Renal cortical epithelial cell (primary cell): ENCODE measurements at regions not wholly inside any gene's neighbourhood (a gene's known extent, or its start where the extent isn't known, plus 50 kb on each side); places are given as distances from the start of the nearest gene placed in this dataset.
"Not testable (repeated sequence)": the region's sequence is repeated elsewhere in the genome, so short reads cannot be mapped to it uniquely, and the experiment has no call there.

Experiments used
- DNase-seq: peaks from one replicate; pipeline ENCODE4 v3.0.0-alpha.2; 2011; ENCODE audit warnings: low read depth

DNA sequence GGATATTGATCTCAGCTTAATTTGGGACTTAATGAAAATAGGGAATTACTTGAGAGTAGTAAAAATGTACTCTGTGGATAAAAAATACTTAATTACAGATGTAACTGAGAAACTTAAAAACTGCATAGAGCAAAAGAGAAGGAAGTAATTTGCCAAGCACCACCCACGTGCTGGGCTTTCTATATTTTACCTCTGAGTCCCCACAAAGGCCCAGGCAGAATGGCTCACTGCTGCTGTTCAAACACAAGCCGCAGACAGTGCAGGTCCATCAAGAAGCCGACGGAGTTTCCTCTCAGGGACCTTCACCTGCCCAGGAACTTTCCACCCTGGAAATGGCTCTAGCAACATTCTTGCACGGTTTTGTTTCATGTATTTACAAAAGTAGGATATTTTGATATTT, 77.2 kb upstream of the TRPM1 start:
- no peak for DNase-seq

DNA sequence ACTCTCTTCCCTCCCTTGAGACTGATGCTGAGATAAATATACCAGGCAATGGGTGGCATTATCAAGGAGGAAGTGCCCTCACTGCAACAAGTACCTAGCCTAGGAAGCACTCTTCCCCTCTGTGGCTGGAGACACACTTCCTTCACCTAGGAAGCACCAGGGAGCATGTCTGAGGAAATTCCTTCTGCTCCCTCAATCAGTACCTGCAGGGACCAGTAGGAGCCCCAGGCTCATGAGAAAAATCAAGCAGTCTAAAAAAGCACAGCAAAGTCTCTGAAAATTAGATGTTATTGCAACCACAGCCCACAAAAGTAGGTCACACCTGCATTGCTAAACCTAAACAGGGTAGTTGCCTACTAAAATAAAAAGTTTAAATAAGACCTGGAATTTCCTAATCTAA, 78.2 kb upstream of the TRPM1 start:
- no peak for DNase-seq

DNA sequence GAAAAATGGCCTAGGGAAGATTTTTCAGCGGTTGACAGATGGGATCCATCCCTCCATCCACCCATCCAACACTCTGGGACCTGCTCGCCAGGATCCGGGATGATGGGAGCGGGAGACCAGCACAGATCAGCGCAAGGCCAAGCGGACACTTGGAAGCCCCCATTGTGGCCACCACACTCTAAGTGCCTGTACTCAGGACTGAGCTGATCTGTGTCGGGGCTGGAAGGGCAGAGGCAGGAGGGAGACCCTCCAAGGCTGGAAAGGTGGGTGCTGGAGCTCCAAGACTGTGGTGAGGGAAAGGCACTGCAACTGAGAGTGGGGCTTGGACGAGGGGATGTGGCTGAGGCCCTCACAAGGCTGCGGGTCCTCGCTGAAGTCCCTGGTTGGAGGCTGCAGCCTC, 91.8 kb upstream of the TRPM1 start:
- no peak for DNase-seq

DNA sequence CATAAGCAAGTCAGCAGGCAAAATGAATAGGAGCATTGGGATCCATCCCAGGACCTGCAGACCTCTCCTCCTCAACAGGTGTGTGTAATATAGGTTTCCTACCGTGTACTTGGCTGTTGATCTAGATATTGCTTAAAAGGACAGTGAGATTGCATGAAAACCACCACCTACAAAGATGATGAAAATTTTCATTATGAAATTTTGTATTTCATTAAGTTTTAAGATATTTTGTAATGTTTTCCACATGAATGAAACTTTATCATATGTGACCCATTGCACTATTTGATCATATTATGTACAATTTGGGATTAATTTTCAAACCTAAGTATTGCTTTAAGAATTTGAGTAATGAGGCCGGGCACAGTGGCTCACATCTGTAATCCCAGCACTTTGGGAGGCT, 94.3 kb upstream of the TRPM1 start:
- DNase-seq = no peak

DNA sequence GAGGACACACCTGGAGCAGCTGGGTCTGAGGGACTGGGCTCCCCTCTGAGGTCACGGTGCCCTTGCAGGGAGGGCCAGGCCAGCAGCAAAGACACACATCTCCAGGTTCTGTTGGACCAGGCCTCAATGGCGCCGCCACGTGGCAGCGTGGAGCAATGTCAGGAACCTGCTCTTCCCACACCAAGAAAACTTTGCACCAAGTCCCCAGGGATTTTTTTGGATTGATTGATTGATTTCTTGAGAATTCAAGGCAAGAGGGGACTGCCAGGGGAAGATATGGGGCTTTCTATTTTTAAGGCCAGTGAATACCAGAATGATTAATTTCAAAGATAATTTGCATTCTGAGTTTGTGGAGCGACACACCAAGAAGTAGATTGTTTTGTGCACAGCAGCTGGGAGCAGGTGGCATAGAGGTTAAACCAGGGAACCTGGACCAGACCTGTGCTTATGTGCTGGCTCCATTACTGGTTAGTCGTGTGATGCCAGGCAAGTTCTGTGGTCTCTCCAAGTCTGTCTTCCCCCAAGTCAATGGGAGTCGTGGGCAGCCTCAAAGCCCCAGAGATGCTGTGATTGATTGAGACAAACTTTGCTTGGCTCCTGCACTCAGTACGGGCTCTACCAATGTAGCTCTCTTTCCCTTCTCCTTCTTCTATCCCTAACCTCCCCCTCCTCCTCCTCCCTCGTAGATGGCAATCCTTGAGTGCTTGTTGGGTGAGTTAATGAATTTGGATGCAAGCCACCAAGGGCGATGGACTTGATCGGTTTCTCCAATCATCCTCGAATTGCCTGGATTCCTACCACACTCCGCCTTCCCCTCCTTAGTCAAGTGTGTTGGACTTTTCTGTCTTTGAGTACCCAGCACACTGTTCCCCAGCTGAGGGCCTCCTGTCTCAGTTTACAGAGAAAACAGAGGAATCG, 96.2 kb upstream of the TRPM1 start:
- DNase-seq = peak; percentile 59

DNA sequence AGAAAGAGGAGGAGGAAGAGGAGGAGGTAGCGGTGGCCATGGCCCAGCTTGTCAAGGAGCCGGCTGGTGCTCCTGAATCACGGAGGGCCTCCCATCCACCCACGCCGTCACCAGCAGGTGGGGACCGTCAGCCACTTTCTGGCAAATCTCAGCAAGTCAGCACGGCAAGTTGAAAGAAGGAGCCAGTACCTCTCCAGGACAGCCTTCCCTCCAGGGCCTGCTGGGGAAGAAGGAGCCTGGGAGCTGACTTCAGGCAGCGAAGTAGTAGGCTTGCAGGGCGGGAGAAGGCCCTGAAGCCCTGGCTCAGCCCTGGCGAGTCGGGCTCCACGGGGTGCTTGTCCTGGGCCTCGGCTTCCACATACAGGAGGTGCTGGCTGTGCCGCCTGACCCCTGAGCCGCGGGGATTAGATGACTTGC, 99.2 kb upstream of the TRPM1 start:
- peak; percentile 63 for DNase-seq

DNA sequence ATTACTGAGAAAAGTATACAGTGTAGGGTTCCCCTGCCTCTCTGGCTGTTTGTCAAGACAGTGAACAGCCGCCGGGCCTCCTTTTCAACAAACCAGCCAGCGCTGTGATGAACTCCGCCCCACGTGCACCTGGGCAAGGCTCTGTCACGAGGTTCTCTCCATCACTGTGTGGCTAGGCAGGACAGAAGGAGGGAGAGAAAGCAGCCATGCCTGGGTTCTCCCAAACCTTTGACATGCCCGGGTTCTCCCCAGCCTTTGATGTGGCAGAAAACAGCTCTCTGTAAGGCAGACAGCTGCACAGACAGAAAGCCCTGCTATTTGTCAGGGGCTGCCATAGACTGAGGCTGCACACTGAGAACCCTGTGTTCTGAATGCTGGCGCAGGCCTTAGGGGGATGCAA, 101.4 kb upstream of the TRPM1 start:
- DNase-seq = no peak

DNA sequence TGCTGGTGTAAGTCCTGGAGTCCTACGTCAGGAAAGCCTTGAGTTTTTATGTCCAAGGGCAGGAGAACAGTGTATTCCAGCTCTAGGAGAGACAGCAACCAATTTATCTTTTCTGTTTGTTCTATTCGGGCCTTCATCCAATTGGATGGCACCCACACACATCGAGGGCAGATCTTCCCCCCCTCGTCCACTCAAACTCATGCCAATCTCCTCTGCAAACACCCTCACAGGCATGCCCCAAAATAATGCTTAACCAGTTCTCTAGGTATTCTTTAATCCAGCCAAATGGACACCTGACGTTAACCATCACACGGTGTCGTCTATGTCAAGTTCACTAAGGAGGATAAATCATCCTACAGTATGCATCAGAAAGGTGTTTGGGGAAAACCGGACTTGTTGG, 102.5 kb upstream of the TRPM1 start:
- DNase-seq = no peak

DNA sequence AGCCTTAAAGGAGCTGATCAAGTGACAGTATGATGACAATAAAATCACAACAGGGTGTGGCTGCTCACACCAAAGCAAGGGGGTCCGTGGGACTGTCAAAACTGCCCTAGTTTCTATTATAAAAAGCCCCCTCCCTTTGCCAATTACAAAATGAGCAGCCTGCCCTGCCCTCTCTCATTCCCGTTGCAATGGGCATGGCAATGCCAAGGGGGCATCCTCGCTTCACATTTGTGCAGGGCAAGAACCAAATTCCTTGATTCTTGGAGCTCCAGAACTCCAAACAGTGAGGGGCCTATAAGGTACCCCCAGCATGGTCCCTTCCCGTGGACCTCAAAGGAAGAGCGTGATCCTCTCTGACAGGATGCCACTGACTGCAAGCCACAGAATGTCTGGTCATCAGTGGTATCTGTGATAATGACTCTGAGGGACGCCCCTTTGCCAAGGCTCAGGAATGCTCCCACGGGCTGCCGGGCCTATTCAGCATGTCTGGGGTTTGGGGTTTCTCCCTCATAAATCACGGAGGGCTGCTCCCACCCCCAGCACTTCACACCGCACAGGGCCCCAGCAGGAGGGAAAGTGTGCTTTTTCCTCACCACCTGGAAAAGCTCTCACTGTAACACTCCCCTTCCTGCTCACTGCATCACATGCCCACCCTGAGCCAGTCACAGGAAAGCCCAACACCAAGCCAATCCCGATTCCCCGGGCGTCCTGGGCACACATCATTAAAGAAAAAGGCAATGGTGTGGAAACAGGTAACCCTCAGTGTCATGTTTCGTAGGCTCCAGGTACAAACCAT, 105.1 kb upstream of the TRPM1 start:
- no peak for DNase-seq

DNA sequence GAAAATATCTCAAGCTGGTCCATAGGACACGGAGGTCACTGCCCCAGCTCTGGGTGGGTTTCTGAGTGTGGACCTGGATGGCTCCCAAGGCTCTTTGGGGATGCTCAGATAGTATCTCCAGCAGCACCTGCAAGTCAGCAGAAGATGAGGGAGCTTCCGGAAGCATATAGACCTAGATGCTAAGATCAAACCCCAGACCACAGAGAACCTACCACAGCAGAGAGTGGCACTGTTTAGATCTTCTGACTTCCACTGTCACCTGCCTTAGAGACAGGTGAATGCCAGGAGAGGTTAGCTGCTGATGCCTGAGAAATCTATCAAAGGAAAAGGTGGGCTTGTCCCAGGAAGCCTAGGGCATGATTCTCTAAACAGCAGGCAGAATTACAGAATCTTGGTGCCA, 105.7 kb upstream of the TRPM1 start:
- no peak for DNase-seq

DNA sequence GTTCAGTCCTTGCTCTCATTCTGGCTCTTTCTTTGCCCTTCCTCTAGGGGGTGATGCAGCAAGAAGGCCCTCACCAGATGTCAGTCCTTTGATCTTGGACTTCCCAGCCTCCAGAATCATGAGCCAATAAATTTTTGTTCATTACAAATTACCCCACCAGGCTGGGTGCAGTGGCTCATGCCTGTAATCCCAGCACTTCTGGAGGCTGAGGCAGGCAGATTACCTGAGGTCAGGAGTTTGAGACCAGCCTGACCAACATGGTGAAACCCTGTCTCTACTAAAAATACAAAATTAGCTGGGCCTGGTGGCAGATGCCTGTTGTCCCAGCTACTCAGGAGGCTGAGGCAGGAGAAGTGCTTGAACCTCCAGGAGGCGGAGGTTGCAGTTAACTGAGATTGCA, 106.3 kb upstream of the TRPM1 start:
- not testable (repeated sequence) for DNase-seq

DNA sequence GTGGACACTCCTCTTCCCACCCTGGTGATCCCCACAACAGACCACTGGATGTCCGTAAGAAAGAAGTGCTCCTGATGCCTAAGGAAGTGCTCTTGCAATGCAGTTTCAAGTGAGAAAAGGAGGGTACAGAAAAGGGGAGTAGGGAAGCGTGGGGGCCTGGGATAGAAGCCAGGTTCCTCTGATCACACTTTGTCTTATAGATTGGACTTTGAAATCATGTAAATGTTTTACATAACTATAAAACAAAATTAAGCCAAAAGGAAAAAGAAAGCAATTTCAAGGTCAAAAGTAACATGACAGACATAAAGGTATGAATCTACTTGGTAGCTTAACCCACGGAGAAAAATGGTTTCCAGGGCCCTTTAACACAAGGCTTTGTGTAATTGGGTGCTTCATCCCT, 107.3 kb upstream of the TRPM1 start:
- DNase-seq = no peak

DNA sequence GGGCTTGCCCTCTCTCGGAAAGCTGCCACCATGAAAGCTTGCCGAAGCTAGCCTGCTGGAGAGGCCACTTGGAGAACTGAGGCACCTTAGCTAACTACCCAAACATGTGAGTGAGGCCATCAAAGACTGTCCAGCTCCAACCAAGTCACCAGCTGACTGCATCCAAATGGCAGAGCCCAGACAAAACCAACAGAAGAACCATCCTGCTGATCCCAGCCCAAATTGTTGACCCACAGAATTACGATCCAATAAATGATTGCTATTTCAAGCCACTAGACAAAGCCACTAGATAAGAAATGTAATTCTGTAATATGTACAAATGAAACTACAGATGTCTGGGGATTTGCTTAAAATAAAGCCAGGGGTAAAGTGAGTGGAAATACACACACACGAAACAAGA, 109.8 kb upstream of the TRPM1 start:
- DNase-seq = no peak

DNA sequence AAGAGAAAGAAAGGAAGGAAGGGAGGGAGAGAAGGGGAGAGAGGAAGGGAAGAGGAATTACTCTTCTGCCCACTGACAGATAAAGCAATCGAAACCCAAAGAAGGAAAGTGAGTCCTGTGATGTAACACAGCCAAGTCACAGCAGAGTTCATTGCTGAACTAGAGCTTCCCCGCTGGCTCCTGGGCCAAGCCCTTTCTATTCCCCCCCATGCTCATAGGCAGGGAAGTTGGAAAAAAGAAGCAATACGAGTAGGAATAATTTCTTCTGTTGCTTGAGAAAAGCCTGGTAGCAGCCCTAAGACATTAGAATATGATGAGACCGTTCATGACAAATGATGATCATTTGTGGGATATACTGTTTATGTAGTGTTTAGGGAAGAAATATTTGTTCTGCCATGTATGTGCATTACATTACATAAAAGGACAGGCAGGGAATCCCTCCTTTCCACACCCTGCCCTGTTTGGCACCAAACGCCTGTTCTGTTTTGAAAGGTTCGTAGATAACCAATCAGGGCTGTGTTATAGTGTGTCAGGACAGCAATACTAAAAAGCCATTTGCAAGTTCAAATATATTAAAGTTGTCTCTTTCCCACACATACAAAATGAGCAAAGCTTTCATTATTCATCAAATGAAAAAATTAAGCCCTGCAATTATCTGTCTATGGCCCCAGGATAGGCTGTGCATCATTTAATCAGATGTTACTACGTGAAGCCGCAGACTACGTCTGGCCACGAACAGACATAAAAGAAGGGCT, 111.0 kb upstream of the TRPM1 start:
- no peak for DNase-seq

DNA sequence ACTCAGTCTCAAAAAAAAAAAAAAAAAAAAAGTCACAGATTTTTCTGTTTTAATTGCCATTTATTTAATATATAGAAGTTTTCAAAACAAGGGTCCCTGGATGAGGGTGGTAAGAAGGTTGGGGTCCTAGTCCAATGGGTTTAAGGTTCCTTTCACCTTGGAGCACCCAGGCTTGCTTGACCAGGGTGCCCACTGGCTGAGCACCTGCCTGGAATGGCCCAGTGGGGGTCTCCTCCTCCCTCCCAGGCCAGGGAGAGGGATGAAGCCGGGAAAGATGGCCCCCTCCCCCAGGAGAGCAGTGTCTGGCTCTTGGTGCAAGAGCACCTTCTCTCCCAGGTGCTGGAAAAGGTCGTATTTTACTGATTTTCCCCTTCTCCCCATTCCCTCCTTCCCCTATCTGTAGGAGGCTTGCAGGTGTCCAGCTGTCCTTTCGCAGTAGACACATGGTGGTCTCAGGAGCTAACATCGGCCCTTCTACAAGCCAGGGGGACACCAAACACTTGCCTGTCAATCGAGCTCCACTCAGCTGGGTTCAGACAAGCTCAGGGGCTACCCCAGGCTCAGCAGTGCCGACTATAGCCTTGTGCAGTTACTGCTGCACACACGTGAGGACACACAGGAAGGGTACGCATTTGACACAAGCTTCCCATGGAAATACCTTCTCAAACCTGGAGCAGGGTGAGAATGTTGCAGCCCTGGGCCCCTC, 112.3 kb upstream of the KLF13 start:
- no peak for DNase-seq

DNA sequence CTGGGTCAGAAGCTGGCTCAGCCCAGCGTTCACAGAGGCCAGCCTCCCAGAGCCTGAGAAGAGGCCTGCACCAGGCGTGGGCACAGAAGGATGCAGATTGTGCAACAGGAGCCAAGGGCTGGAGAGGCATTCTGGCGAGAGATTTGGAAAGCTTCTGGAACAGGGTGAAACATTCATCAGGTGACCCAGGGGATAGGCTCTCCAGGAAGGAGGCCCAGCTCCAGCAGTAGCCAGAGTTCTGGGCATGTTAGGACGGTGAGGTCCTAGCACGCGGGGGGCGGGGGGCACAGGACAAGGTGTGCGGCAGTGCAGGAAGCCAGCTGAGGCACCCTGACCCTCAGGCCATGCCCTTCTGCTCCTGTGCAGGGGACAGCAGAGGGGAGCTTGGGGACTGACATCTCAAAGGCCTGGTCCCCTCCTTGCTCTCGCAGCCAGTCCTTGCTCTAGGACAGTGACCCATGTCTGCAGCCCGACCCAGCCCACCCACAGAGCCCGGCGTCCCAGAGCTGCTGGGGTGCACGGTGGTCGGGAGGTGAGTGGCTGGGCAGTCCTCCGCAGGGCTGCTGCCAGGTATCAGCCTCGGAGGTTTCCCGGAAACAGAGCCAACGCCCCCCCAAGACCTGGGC, 111.7 kb upstream of the KLF13 start:
- peak; percentile 86 for DNase-seq

DNA sequence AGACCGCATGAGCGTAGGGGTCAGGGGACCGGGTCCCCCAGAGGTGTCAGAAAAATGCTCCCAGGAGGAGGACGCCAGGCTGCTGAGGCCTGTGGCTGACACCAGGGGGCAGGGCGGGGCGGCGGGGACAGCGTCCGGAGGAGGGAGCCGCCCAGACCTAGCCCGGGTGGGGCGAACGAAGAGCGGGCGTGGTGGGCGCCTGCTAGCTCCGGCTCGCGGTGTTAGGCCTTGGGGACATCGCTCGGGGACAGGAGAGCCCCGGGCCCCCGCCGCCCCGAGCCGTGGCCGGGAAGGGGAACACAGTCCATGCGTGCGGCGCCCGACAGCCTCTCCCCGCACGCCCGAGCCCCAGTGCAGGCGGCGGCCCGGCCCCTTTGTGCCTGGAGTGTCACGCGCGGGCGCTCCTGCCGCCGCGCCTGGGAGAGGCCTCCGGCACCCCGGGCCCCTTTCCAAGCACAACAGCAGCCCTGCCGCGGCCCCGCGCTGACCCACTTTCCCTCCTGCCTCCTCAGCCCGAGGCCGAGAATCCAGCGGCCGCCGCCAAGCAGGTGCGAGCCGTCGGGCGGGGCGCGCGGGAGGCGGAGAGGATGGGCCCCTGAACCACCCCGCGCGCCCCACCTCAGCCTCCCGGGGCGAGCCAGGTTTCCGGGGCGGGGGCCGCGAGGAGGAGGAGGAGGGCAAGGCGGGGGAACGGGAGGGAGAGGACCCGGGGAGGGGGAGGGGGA, 111.0 kb upstream of the KLF13 start:
- DNase-seq = peak; percentile 31

DNA sequence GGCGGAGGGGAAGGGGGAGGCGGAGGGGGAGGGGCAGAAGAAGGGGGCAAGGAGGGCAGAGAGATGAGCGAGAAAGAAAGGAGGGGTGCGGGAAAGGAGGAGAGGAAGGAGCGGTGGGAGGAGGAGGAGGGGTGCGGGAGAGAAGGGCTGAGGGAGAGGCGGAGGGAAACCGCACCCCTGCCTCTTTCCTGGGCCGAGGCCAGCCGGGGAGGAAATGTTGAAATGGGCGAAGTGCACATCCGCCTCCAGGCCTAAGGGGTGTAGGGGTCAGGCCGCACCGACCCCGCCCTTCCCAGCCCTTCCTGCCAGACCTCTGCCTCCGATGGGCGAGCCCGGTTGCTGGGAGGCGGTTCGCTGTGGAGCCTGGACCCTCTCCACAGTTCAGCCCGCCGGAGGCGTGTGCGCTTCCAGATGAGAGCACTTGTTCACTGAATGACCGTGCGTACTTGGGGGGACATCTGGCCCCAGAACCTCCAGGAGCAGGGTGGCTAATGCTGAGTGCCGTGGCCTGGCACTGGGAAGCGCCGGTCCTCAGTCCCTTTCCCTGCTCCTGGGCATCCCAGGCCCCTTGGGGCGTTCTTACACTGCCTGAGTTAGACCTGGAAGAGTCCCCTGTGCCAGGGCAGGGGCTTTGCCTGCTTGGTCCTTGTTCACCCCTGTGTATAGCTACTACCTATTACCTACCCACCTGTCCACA, 110.3 kb upstream of the KLF13 start:
- peak; percentile 49 for DNase-seq

DNA sequence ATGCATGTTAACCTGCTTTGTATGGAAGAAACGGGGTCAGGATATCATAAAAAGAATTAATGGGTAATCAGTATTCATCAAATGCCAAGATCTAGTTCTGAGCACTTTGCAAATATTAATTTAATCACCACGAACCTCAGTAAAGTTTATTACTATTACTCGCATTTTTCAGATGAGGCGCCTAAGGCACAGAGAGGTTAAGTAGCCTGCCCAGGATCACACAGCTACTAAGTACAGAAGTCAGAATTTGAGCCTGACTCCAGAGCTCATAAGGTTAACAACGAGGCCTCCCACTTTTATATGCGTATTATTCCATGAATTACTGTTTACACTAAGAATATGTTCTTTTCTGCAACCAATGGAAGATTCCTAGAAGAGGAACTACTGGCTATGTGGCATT, 109.6 kb upstream of the KLF13 start:
- DNase-seq = no peak
